ENCODE measurements at regions not wholly inside any gene's neighbourhood (a gene's known extent, or its start where the extent isn't known, plus 50 kb on each side); places are given as distances from the start of the nearest gene placed in this dataset.

DNA sequence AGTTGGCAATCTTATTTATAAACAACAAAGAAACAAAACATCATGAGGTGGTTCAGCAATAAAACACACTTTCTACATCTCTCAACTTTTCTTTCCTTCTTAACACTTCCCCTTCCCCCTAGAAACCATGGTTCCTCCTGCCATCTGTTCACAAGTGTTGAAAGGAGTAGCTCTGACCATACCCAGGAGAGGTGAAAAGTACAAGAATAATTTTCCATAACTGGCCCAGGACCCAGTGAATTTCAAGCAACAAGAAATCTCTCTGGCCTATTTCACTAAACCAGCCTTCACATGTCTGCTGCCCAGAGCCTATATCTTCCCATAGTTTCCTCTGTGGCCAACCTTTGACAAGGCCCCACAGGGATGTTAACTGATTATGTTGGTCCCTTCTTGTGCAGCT is 98.2 kb upstream of the CEP126 start:
- no peak for TF ChIP-seq POLR2AphosphoS5 (IDR thresholded peaks at IDR 0.05; ENCODE audit: low read depth, low read length)
- no peak for TF ChIP-seq EZH2 (IDR thresholded peaks at IDR 0.05; ENCODE audit: low read depth, low read length, severe bottlenecking)
- TF ChIP-seq POLR2A (IDR thresholded peaks at IDR 0.05; ENCODE audit: control extremely low read depth in 1 of 2, low read depth in 2 of 2, low read length in 2 of 2), result no peak
